ENCODE measurements at regions not wholly inside any gene's neighbourhood (a gene's known extent, or its start where the extent isn't known, plus 50 kb on each side); places are given as distances from the start of the nearest gene placed in this dataset.

- H3K36me3 ChIP-seq: no peaks in the 10 kb centered on the region
- peaks cover 13% of the 10 kb centered on the region for H3K9me3 ChIP-seq (replicated peaks)
- intact Hi-C loops (cut with micrococcal nuclease): no loop called here
- no peak overlapping the region for H3K4me3 ChIP-seq
- H3K27ac ChIP-seq (replicated peaks): no peak overlapping the region
- no peak for DNase-seq
- no peaks in the 10 kb centered on the region for H3K27me3 ChIP-seq (ENCODE audit: low read depth)
- no peaks in the 10 kb centered on the region for H3K4me1 ChIP-seq
- TF ChIP-seq CTCF (IDR thresholded peaks at IDR 0.05; ENCODE audit: borderline replicate concordance): no peak
Measured at GRCh38 chr2:139477618-139478017, 697.4 kb upstream of the NXPH2 start.

- Histone ChIP-seq H3K9me3 (replicated peaks) (no peaks in the 10 kb centered on the region), H3K27ac (replicated peaks) (no peak overlapping the region), H3K27me3 (ENCODE audit: low read depth) (no peaks in the 10 kb centered on the region), H3K4me1 (no peaks in the 10 kb centered on the region), H3K4me3 (no peak overlapping the region), H3K36me3 (no peaks in the 10 kb centered on the region)
- no peak for DNase-seq
- intact Hi-C loops (cut with micrococcal nuclease): no loop called here
- no peak for TF ChIP-seq CTCF (IDR thresholded peaks at IDR 0.05; ENCODE audit: borderline replicate concordance)
Measured at GRCh38 chr2:139469985-139470384, 689.8 kb upstream of the NXPH2 start.

- Histone ChIP-seq H3K36me3 (no peaks in the 10 kb centered on the region), H3K27me3 (ENCODE audit: low read depth) (no peaks in the 10 kb centered on the region), H3K4me3 (no peak overlapping the region), H3K27ac (replicated peaks) (no peak overlapping the region), H3K4me1 (no peaks in the 10 kb centered on the region), H3K9me3 (replicated peaks) (no peaks in the 10 kb centered on the region)
- no peak for TF ChIP-seq CTCF (IDR thresholded peaks at IDR 0.05; ENCODE audit: borderline replicate concordance)
- intact Hi-C loops (cut with micrococcal nuclease): no loop called here
- DNase-seq: no peak
Measured at GRCh38 chr2:139465789-139466188, 685.6 kb upstream of the NXPH2 start.

- H3K9me3 ChIP-seq (replicated peaks): peaks cover 30% of the 10 kb centered on the region
- H3K27me3 ChIP-seq (ENCODE audit: low read depth): no peaks in the 10 kb centered on the region
- no peak for DNase-seq
- no peak overlapping the region for H3K4me3 ChIP-seq
- intact Hi-C loops (cut with micrococcal nuclease): no loop called here
- TF ChIP-seq CTCF (IDR thresholded peaks at IDR 0.05; ENCODE audit: borderline replicate concordance): no peak
- no peaks in the 10 kb centered on the region for H3K4me1 ChIP-seq
- no peak overlapping the region for H3K27ac ChIP-seq (replicated peaks)
- no peaks in the 10 kb centered on the region for H3K36me3 ChIP-seq
Measured at GRCh38 chr2:139457873-139458272, 677.7 kb upstream of the NXPH2 start.

GRCh38 chr2:139454251-139454650 lies 674.1 kb upstream of the NXPH2 start:
- no peak for TF ChIP-seq CTCF (IDR thresholded peaks at IDR 0.05; ENCODE audit: borderline replicate concordance)
- intact Hi-C loops (cut with micrococcal nuclease): no loop called here
- no peak for DNase-seq
- Histone ChIP-seq H3K27ac (replicated peaks) (no peak overlapping the region), H3K36me3 (no peaks in the 10 kb centered on the region), H3K9me3 (replicated peaks) (peaks cover 59% of the 10 kb centered on the region), H3K4me1 (no peaks in the 10 kb centered on the region), H3K4me3 (no peak overlapping the region), H3K27me3 (ENCODE audit: low read depth) (no peaks in the 10 kb centered on the region)

- TF ChIP-seq CTCF (IDR thresholded peaks at IDR 0.05; ENCODE audit: borderline replicate concordance): no peak
- intact Hi-C loops (cut with micrococcal nuclease): no loop called here
- Histone ChIP-seq H3K9me3 (replicated peaks) (no peaks in the 10 kb centered on the region), H3K27ac (replicated peaks) (no peak overlapping the region), H3K4me3 (no peak overlapping the region), H3K4me1 (no peaks in the 10 kb centered on the region), H3K27me3 (ENCODE audit: low read depth) (no peaks in the 10 kb centered on the region), H3K36me3 (no peaks in the 10 kb centered on the region)
- no peak for DNase-seq
Measured at GRCh38 chr2:139439100-139439499, 658.9 kb upstream of the NXPH2 start.
